Hepatocyte (in vitro differentiated cells): ENCODE measurements at regions not wholly inside any gene's neighbourhood (a gene's known extent, or its start where the extent isn't known, plus 50 kb on each side); places are given as distances from the start of the nearest gene placed in this dataset.

Experiments used
- DNase-seq: peaks from one replicate; pipeline ENCODE4 v3.0.0-alpha.2; 2016; ENCODE audit warnings: low spot score
- H2AFZ ChIP-seq: fragments of 200-600 bp; sonication (generic); 2 replicates; pipeline ENCODE4 v1.6.0; 2016; ENCODE audit warnings: antibody characterized with exemption, mild to moderate bottlenecking
- H3K27ac ChIP-seq: fragments of 200-600 bp; sonication (generic); 2 replicates; pipeline ENCODE4 v1.5.1; 2016; ENCODE audit warnings: mild to moderate bottlenecking
- H3K27me3 ChIP-seq: fragments of 200-600 bp; sonication (generic); 2 replicates; pipeline ENCODE4 v1.6.1; 2016
- H3K36me3 ChIP-seq: fragments of 200-600 bp; sonication (generic); replicated peaks from 2 replicates; pipeline ENCODE4 v1.5.1; 2016; ENCODE audit warnings: low read depth; ENCODE audit not compliant: insufficient read depth
- H3K4me1 ChIP-seq: fragments of 200-600 bp; sonication (generic); 2 replicates; pipeline ENCODE4 v1.5.1; 2016; ENCODE audit warnings: mild to moderate bottlenecking, moderate library complexity; ENCODE audit not compliant: insufficient read depth
- H3K4me2 ChIP-seq: fragments of 200-600 bp; sonication (generic); 2 replicates; pipeline ENCODE4 v1.6.0; 2016
- H3K4me3 ChIP-seq: fragments of 200-600 bp; sonication (generic); 2 replicates; pipeline ENCODE4 v1.5.1; 2016; ENCODE audit warnings: mild to moderate bottlenecking
- H3K79me2 ChIP-seq: fragments of 200-600 bp; sonication (generic); 2 replicates; pipeline ENCODE4 v1.6.0; 2017; ENCODE audit warnings: mild to moderate bottlenecking
- H3K9me2 ChIP-seq: fragments of 200-600 bp; sonication (generic); replicated peaks from 2 replicates; pipeline ENCODE4 v1.6.0; 2017; ENCODE audit warnings: mild to moderate bottlenecking; ENCODE audit not compliant: insufficient read depth
- H3K9me3 ChIP-seq: fragments of 200-600 bp; sonication (generic); 2 replicates; pipeline ENCODE4 v1.5.1; 2016; ENCODE audit warnings: low read depth, mild to moderate bottlenecking
- H4K20me1 ChIP-seq: fragments of 200-600 bp; sonication (generic); 2 replicates; pipeline ENCODE4 v1.6.0; 2016; ENCODE audit warnings: mild to moderate bottlenecking; ENCODE audit not compliant: insufficient read depth, poor library complexity, severe bottlenecking
- CTCF ChIP-seq: fragments of 200-600 bp; sonication (generic); IDR thresholded peaks from 2 replicates; pipeline ENCODE4 v1.5.1; 2016; ENCODE audit warnings: antibody characterized with exemption, mild to moderate bottlenecking; ENCODE audit not compliant: poor library complexity
- EZH2 ChIP-seq: fragments of 200-600 bp; sonication (generic); IDR thresholded peaks from 2 replicates; pipeline ENCODE4 v1.6.1; 2016; ENCODE audit warnings: antibody characterized with exemption, mild to moderate bottlenecking, borderline replicate concordance
- EZH2phosphoT487 ChIP-seq: fragments of 200-600 bp; sonication (generic); IDR thresholded peaks from one replicate; pipeline ENCODE4 v1.6.1; 2018; ENCODE audit warnings: antibody characterized with exemption, mild to moderate bottlenecking, low read depth, moderate library complexity; ENCODE audit not compliant: unreplicated experiment, severe bottlenecking
- WGBS: methylation state at CpG from one replicate; pipeline ENCODE4 v1.1.6; 2016; ENCODE audit warnings: low lambda C conversion rate; ENCODE audit errors: missing lambda C conversion rate; 5-methylcytosine and 5-hydroxymethylcytosine counted together

- Histone ChIP-seq H3K9me3 (no peaks in the 10 kb centered on the region), H3K27ac (peak overlapping the region; percentile 77), H3K4me3 (no peak overlapping the region), H3K27me3 (no peaks in the 10 kb centered on the region), H2AFZ (no peak overlapping the region), H3K4me2 (peak overlapping the region; percentile 29), H3K36me3 (no peaks in the 10 kb centered on the region), H3K9me2 (no peaks in the 10 kb centered on the region), H3K4me1 (peaks cover 9% of the 10 kb centered on the region), H3K79me2 (no peaks in the 10 kb centered on the region), H4K20me1 (no peaks in the 10 kb centered on the region)
- WGBS, result 77% methylated on average over 7 of the region's 7 CpGs
- DNase-seq, result no peak
- TF ChIP-seq EZH2, result no peak
- peak; percentile 10 for TF ChIP-seq CTCF
These were observed 214.4 kb upstream of the KLF3 start for GRCh38 chr4:38449506-38450174.

GRCh38 chr4:38452009-38452408, 212.0 kb upstream of the KLF3 start:
- H3K9me2 ChIP-seq, result no peaks in the 10 kb centered on the region
- no peaks in the 10 kb centered on the region for H3K36me3 ChIP-seq
- no peaks in the 10 kb centered on the region for H3K9me3 ChIP-seq
- H3K27ac ChIP-seq, result no peak overlapping the region
- DNase-seq, result no peak
- no peak for TF ChIP-seq EZH2phosphoT487
- TF ChIP-seq EZH2, result no peak
- no peak for TF ChIP-seq CTCF
- H3K79me2 ChIP-seq, result no peaks in the 10 kb centered on the region
- H2AFZ ChIP-seq, result no peak overlapping the region
- no peak overlapping the region for H3K4me2 ChIP-seq
- peaks cover 9% of the 10 kb centered on the region for H3K4me1 ChIP-seq
- no peak overlapping the region for H3K4me3 ChIP-seq
- no peaks in the 10 kb centered on the region for H3K27me3 ChIP-seq
- no peaks in the 10 kb centered on the region for H4K20me1 ChIP-seq

DNA sequence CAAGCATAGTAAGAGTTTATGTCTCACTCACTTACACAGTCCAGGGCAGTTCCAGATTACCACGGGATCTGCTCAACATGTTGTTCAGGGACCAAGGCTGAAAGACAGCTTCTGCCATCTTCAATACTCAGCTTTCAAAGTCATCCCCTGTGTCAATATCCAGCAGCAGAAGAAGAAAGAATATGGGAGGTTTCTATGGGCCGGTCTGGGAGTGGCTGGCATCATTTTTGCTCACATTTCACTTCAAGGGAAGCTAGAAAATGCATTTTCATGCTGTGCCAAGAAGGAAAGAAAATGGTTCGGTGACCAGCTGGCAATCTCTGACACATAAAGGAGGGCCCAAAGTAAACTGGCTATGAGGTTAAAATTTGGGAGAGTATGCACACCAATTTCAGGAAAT, 211.5 kb upstream of the KLF3 start:
- H3K36me3 ChIP-seq, result no peaks in the 10 kb centered on the region
- no peak overlapping the region for H3K4me2 ChIP-seq
- H2AFZ ChIP-seq, result no peak overlapping the region
- WGBS, result 88% methylated on average over 3 of the region's 3 CpGs
- H3K27ac ChIP-seq, result no peak overlapping the region
- no peaks in the 10 kb centered on the region for H3K79me2 ChIP-seq
- H3K9me3 ChIP-seq, result no peaks in the 10 kb centered on the region
- no peaks in the 10 kb centered on the region for H3K27me3 ChIP-seq
- no peak overlapping the region for H3K4me3 ChIP-seq
- no peak for TF ChIP-seq EZH2phosphoT487
- TF ChIP-seq EZH2, result no peak
- no peak for TF ChIP-seq CTCF
- no peak for DNase-seq
- no peaks in the 10 kb centered on the region for H4K20me1 ChIP-seq
- no peaks in the 10 kb centered on the region for H3K9me2 ChIP-seq
- H3K4me1 ChIP-seq, result peaks cover 9% of the 10 kb centered on the region
